ENCODE measurements at regions not wholly inside any gene's neighbourhood (a gene's known extent, or its start where the extent isn't known, plus 50 kb on each side); places are given as distances from the start of the nearest gene placed in this dataset.
"Not testable (repeated sequence)": the region's sequence is repeated elsewhere in the genome, so short reads cannot be mapped to it uniquely, and the experiment has no call there.

- no peak for DNase-seq
Observed at GRCh38 chr13:90205911-90206310, 1141.6 kb upstream of the MIR17HG start.

DNA sequence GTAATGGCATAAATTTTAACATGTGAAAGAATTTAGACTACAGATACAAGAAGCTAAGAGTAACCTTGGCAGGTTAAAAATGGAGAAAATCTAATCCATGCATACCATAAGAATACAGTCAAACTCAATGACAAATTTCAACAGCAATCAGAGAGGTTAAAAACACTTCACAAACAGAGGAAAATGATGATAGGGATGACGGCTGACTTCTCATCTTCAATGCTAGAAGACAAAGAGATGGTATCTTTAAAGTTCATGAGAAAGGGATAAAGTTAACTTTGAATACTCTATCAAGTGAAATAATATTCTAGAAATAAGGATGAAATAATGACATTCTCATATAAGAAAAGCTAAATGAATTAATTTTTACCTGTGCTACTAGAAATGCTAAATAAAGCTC is 1130.2 kb upstream of the MIR17HG start:
- no peak for DNase-seq

DNA sequence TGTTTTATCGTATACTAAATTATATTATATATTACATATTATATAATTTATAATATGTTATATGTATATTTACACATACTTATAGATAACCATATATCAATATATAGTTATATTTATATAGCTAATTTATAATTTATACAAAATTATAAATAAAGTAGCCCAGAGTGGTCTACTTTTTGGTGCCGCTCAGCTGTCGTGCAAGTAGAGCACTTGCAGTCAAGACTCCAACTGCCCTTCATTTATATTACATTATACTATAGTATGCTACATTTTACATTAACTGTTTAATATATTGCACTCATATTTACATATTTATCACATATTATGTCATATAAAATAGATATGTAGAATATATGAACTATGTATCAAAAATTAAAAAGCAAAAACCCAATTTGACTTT is 1124.7 kb upstream of the MIR17HG start:
- DNase-seq, result no peak

- no peak for DNase-seq
Observed at GRCh38 chr13:90230311-90230710, 1117.2 kb upstream of the MIR17HG start.

DNA sequence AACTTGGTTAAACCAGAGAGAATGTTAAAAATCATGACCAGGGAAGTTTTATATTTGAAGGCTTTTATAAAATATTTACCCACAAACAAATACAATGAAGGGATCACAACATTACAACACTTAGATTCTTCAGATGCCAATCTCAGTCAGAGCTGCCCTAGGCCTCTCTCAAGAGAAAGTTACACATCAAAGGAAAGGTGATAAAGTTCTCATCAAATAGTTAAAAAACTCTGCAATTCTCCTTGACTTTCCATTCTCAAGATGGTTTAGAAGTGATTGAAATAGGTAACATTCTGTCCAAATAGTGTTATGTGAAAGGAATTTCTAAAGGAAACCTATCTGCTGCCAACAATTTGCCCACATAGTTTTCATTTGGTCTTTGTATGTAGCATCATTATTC is 1115.2 kb upstream of the MIR17HG start:
- no peak for DNase-seq

GRCh38 chr13:90233933-90234672 is 1113.4 kb upstream of the MIR17HG start:
- no peak for DNase-seq

- no peak for DNase-seq
Observed at GRCh38 chr13:90237852-90238251, 1109.6 kb upstream of the MIR17HG start.

- peak; percentile 72 for DNase-seq
Observed at GRCh38 chr13:90238413-90238812, 1109.1 kb upstream of the MIR17HG start.

GRCh38 chr13:90239130-90239529 is 1108.4 kb upstream of the MIR17HG start:
- DNase-seq, result no peak

GRCh38 chr13:90246005-90246404 is 1101.5 kb upstream of the MIR17HG start:
- DNase-seq, result no peak

DNA sequence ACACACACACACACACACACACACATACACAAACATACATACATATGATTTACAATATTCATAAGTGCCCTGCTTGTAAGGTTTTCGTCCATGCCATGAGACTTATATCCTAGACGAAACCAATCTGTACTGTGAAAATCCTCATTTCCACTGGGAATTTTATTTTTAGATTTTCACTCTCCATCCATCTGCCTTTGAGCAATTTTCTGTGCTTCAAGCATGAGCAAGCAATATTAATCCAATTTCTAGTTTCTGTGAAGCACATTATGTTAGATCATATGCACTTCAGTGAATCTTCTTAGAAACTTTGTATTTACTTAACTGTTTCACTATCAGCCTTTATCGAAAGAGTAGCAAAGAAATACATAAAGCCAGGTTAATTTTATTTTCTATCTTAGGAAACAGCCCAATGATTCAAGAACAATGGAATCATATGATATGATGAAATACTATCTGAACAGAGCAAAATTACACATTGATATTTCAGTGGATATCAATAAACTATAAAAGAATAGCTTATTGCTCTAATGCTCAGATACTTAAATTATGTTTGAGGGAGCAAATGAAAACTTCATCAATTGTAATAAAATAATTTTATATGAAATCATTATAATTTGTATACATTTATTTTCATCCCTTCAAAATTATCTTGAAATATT is 1100.7 kb upstream of the MIR17HG start:
- DNase-seq, result no peak

- no peak for DNase-seq
Observed at GRCh38 chr13:90253806-90254205, 1093.7 kb upstream of the MIR17HG start.

DNA sequence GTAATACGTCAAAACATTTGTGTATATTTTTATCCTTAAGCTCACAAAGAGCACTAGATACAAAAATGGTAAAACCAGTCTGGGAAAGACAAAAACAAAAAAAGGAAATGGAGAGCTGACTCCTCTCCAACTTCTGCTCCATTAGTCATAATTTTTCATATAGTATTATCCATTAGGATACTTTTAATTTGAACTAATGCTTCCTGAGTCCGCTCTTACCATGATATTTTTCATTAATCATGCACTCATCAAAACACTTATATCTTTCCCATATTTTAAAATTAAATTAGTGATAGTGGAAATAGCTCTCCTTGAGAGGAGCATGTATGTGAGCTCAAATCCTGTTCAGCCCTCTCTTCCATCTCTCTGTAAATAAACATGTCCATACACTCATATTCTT is 1093.0 kb upstream of the MIR17HG start:
- DNase-seq, result no peak

DNA sequence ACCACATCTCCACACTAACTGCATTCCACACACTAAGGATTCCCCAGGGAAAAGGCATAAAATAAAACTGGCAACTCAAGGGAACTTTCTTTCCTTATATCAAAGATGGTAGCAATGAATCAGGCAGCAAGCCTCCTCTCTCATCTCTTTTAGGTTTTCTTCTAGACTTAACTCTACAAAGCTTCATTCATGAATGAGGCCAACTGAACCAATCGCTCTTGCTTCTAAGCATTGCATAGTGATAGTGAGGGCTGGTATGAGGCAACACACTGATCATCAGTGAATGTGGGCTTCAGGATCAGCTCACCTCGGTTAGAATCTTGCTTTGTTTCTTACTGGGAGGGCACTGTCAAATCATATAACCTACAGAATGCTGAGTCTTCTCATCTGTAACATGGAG is 1090.7 kb upstream of the MIR17HG start:
- no peak for DNase-seq

- no peak for DNase-seq
Observed at GRCh38 chr13:90258129-90258528, 1089.4 kb upstream of the MIR17HG start.

GRCh38 chr13:90261343-90261742 is 1086.1 kb upstream of the MIR17HG start:
- DNase-seq, result no peak

DNA sequence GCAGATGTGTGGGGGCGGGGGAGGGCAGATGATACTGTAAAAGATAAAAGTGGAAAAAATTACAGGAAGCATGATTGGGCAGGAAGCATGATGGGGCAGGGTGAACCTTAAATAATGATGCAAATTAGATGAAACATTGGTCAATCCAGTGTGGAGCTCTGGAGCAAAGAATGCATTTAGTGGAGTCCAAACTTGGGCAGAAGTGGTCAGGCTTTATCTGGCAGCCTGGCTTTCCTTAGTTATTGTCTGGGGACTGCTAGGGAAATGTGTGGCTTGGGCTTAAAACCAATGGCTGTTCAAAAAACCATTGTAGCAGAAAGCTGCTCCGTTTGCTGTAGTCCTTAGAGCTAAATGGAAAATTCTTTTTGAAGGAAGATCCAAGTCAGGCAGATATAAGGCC is 1077.3 kb upstream of the MIR17HG start:
- no peak for DNase-seq

- no peak for DNase-seq
Observed at GRCh38 chr13:90272356-90272755, 1075.1 kb upstream of the MIR17HG start.

DNA sequence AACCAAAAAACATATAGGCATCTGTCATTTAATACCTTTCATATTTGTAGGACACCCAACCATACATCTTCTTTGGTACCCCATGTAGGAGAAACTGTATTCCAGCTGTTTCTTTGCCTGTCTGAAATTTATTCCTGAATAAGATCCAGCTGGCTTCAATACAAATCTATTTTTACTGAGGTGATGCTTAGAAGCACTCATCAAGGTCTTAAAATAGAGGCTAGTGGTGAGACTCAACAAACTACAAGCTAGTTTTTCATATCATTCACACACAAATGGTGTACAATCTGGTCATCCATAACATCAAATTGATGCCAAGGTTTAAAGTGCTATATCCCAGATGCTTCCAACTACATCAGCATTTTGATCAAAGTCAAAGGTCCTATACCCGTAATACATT is 1071.3 kb upstream of the MIR17HG start:
- no peak for DNase-seq

- DNase-seq, result not testable (repeated sequence)
Observed at GRCh38 chr13:90278231-90278630, 1069.3 kb upstream of the MIR17HG start.

- DNase-seq, result no peak
Observed at GRCh38 chr13:90281709-90282108, 1065.8 kb upstream of the MIR17HG start.

GRCh38 chr13:90287521-90287920 is 1060.0 kb upstream of the MIR17HG start:
- DNase-seq, result no peak

- DNase-seq, result peak; percentile 92
Observed at GRCh38 chr13:90293793-90294361, 1053.6 kb upstream of the MIR17HG start.

- DNase-seq, result no peak
Observed at GRCh38 chr13:90299238-90299637, 1048.2 kb upstream of the MIR17HG start.

All from MV-4-11 (cell line).